H9 (cell line): ENCODE measurements at regions not wholly inside any gene's neighbourhood (a gene's known extent, or its start where the extent isn't known, plus 50 kb on each side); places are given as distances from the start of the nearest gene placed in this dataset.

Experiments used
- DNase-seq: peaks from one replicate; pipeline ENCODE4 v3.0.0-alpha.2; 2017
- H2AFZ ChIP-seq: one replicate; pipeline ENCODE4 v1.6.1; 2013; ENCODE audit warnings: mild to moderate bottlenecking, low read length, control low read depth, moderate library complexity
- H2AK5ac ChIP-seq: 2 replicates; pipeline ENCODE4 v1.6.1; 2013; ENCODE audit warnings: low read length, control low read depth, mixed read lengths; ENCODE audit not compliant: insufficient read length
- H2BK120ac ChIP-seq: one replicate; pipeline ENCODE4 v1.6.1; 2013; ENCODE audit warnings: low read depth, mild to moderate bottlenecking, low read length, control low read depth, inconsistent platforms; ENCODE audit not compliant: poor library complexity, severe bottlenecking
- H2BK12ac ChIP-seq: 2 replicates; pipeline ENCODE4 v1.6.1; 2013; ENCODE audit warnings: low read length, control low read depth, mixed read lengths, low read depth; ENCODE audit not compliant: insufficient read length
- H2BK15ac ChIP-seq: 2 replicates; pipeline ENCODE4 v1.6.1; 2013; ENCODE audit warnings: low read depth, low read length, control low read depth
- H2BK20ac ChIP-seq: one replicate; pipeline ENCODE4 v1.6.1; 2013; ENCODE audit warnings: low read depth, mild to moderate bottlenecking, low read length, control low read depth, inconsistent platforms; ENCODE audit not compliant: poor library complexity, severe bottlenecking
- H2BK5ac ChIP-seq: 2 replicates; pipeline ENCODE4 v1.6.1; 2013; ENCODE audit warnings: low read length, control low read depth, mixed read lengths; ENCODE audit not compliant: insufficient read length
- H3K14ac ChIP-seq: 2 replicates; pipeline ENCODE4 v1.6.1; 2013; ENCODE audit warnings: low read length, control low read depth; ENCODE audit not compliant: insufficient read depth
- H3K18ac ChIP-seq: 2 replicates; pipeline ENCODE4 v1.6.1; 2013; ENCODE audit warnings: low read depth, mild to moderate bottlenecking, mixed read lengths, low read length, control low read depth; ENCODE audit not compliant: insufficient read length
- H3K23ac ChIP-seq: 2 replicates; pipeline ENCODE4 v1.6.1; 2013; ENCODE audit warnings: low read length, control low read depth, mixed read lengths, low read depth; ENCODE audit not compliant: insufficient read length
- H3K23me2 ChIP-seq: 2 replicates; pipeline ENCODE4 v1.6.1; 2013; ENCODE audit warnings: low read depth, mild to moderate bottlenecking, mixed read lengths, low read length, control low read depth; ENCODE audit not compliant: insufficient read length, poor library complexity, severe bottlenecking
- H3K27ac ChIP-seq: 2 replicates; pipeline ENCODE4 v1.5.1; 2013; ENCODE audit warnings: low read length, control low read depth, mixed read lengths, low read depth; ENCODE audit not compliant: insufficient read length
- H3K27me3 ChIP-seq: 2 replicates; pipeline ENCODE4 v1.6.1; 2013; ENCODE audit warnings: low read length, control low read depth, inconsistent platforms; ENCODE audit not compliant: insufficient read depth
- H3K4ac ChIP-seq: 2 replicates; pipeline ENCODE4 v1.6.1; 2013; ENCODE audit warnings: low read depth, mild to moderate bottlenecking, control low read depth, inconsistent platforms, low read length, moderate library complexity
- H3K4me1 ChIP-seq: 2 replicates; pipeline ENCODE4 v1.6.1; 2013; ENCODE audit warnings: low read length, control low read depth, inconsistent platforms; ENCODE audit not compliant: insufficient read depth
- H3K4me2 ChIP-seq: 2 replicates; pipeline ENCODE4 v1.6.1; 2013; ENCODE audit warnings: low read length, control low read depth, mixed read lengths; ENCODE audit not compliant: insufficient read length, insufficient read depth
- H3K56ac ChIP-seq: 2 replicates; pipeline ENCODE4 v1.6.1; 2013; ENCODE audit warnings: low read depth, mild to moderate bottlenecking, mixed read lengths, low read length, control low read depth; ENCODE audit not compliant: insufficient read length
- H3K79me1 ChIP-seq: 2 replicates; pipeline ENCODE4 v1.6.1; 2013; ENCODE audit warnings: low read depth, mild to moderate bottlenecking, moderate library complexity, low read length, control low read depth, inconsistent platforms; ENCODE audit not compliant: insufficient read depth, poor library complexity, severe bottlenecking
- H3K79me2 ChIP-seq: 2 replicates; pipeline ENCODE4 v1.6.1; 2013; ENCODE audit warnings: low read length, control low read depth, inconsistent platforms; ENCODE audit not compliant: insufficient read depth
- H3K9ac ChIP-seq: 2 replicates; pipeline ENCODE4 v1.6.1; 2013; ENCODE audit warnings: low read length, control low read depth, mixed read lengths; ENCODE audit not compliant: insufficient read length; ENCODE audit errors: extremely low read depth
- H3K9me3 ChIP-seq: one replicate; pipeline ENCODE4 v1.6.1; 2013; ENCODE audit warnings: low read depth, low read length, inconsistent platforms; ENCODE audit not compliant: control insufficient read depth
- H3T11ph ChIP-seq: one replicate; pipeline ENCODE4 v1.6.1; 2013; ENCODE audit warnings: mild to moderate bottlenecking, low read length, control low read depth, inconsistent platforms
- H4K20me1 ChIP-seq: one replicate; pipeline ENCODE4 v1.6.1; 2013; ENCODE audit not compliant: control insufficient read depth, insufficient read length, insufficient read depth
- H4K5ac ChIP-seq: 2 replicates; pipeline ENCODE4 v1.6.1; 2013; ENCODE audit warnings: low read depth, mild to moderate bottlenecking, mixed read lengths, low read length, control low read depth; ENCODE audit not compliant: insufficient read length
- H4K8ac ChIP-seq: replicated peaks from 2 replicates; pipeline ENCODE4 v1.6.1; 2013; ENCODE audit warnings: low read length, control low read depth, mixed read lengths, low read depth; ENCODE audit not compliant: insufficient read length
- H4K91ac ChIP-seq: 2 replicates; pipeline ENCODE4 v1.6.1; 2013; ENCODE audit warnings: low read depth, mild to moderate bottlenecking, moderate library complexity, mixed read lengths, low read length, control low read depth; ENCODE audit not compliant: insufficient read length
- H3K27ac Mint-ChIP-seq, 3 experiments: 2 replicates in 2 of 3; 3 replicates in 1 of 3; pipeline ENCODE4 v1.8.0; 2020 to 2021; ENCODE audit warnings: mixed read lengths in 3 of 3, mild to moderate bottlenecking in 1 of 3, moderate library complexity in 1 of 3
- H3K27me3 Mint-ChIP-seq: 2 replicates; pipeline ENCODE4 v1.8.0; 2021; ENCODE audit warnings: low read depth, mild to moderate bottlenecking, moderate library complexity, mixed read lengths
- H3K36me3 Mint-ChIP-seq, 3 experiments: 2 replicates in 2 of 3; 3 replicates in 1 of 3; pipeline ENCODE4 v1.8.0; 2020 to 2021; ENCODE audit warnings: low read depth in 3 of 3, mixed read lengths in 3 of 3; ENCODE audit not compliant: insufficient read depth in 1 of 3
- H3K4me1 Mint-ChIP-seq, 2 experiments: 2 replicates each; pipeline ENCODE4 v1.8.0; 2020; ENCODE audit warnings: mixed read lengths in 2 of 2
- H3K4me3 Mint-ChIP-seq, 2 experiments: 2 replicates in 1 of 2; 3 replicates in 1 of 2; pipeline ENCODE4 v1.8.0; 2020 to 2021; ENCODE audit warnings: mild to moderate bottlenecking in 2 of 2, mixed read lengths in 2 of 2, moderate library complexity in 1 of 2
- H3K9me3 Mint-ChIP-seq, 2 experiments: 2 replicates in 1 of 2; 3 replicates in 1 of 2; pipeline ENCODE4 v1.8.0; 2020; ENCODE audit warnings: mild to moderate bottlenecking in 2 of 2, mixed read lengths in 2 of 2, moderate library complexity in 1 of 2
- WGBS: extraction: QIAGEN DNeasy Blood & Tissue Kit; methylation state at CpG from one replicate; pipeline ENCODE4 v1.1.7; 2013; ENCODE audit warnings: missing lambda C conversion rate, low lambda C conversion rate, mixed read lengths; ENCODE audit not compliant: insufficient read length; ENCODE audit errors: extremely low coverage; 5-methylcytosine and 5-hydroxymethylcytosine counted together
- TF ChIP-seq, protein P1 (sequence below): fragments of 200-600 bp; sonication (generic); conservative IDR thresholded peaks from 3 replicates; pipeline ENCODE4 v1.8.0; 2021; ENCODE audit warnings: antibody characterized with exemption, mild to moderate bottlenecking

DNA sequence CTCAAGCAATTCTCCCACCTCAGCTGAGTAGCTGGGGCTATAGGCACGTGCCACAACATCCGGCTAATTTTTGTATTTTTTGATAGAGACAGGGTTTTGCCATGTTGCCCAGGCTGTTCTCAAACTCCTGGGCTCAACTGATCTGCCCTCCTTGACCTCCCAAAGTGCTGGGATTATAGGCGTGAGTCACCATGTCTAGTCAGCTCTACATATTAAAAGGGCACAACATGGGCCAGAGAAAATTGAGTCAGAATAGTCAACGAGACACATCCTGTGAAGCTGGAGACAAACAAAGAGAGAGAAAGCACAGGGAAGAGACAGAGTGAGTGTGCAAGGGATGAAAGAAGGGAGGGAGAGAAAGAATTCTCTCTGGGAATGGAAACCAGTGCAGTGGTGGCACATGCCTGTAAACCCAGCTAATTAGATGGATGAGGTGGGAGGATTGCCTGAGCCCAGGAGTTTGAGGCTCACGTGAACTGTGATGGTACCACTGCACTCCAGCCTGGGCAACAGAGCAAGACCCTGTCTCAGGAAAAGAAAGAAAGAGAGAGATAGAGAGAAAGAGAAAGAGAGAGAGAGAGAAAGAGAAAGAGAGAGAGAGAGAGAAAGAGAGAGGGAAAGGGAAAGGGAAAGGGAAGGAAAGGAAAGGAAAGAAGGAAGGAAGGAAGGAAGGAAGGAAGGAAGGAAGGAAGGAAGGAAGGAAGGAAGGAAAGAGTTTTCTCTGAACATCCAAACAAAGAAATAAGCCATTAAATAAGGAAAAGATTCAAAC, 107.2 kb upstream of the SLC25A36 start:
- Histone ChIP-seq H2BK15ac (no peak overlapping the region), H3K9me3 (no peaks in the 10 kb centered on the region), H3K4me2 (no peak overlapping the region), H3K27me3 (no peaks in the 10 kb centered on the region), H4K5ac (no peak overlapping the region), H4K91ac (no peak overlapping the region), H3K23ac (no peak overlapping the region), H3K27ac (no peak overlapping the region), H3K14ac (no peak overlapping the region), H3K23me2 (no peaks in the 10 kb centered on the region), H3K56ac (no peak overlapping the region), H2BK120ac (no peak overlapping the region), H4K20me1 (no peaks in the 10 kb centered on the region), H4K8ac (no peak overlapping the region), H3K9ac (no peak overlapping the region), H2AFZ (no peak overlapping the region), H2AK5ac (no peak overlapping the region), H3T11ph (no peak overlapping the region), H3K79me2 (no peaks in the 10 kb centered on the region), H2BK5ac (no peak overlapping the region), H2BK20ac (no peak overlapping the region), H3K4me1 (no peaks in the 10 kb centered on the region), H3K79me1 (no peaks in the 10 kb centered on the region), H3K4ac (no peak overlapping the region), H3K18ac (no peak overlapping the region), H2BK12ac (no peak overlapping the region)
- Mint-ChIP-seq H3K9me3 (no peaks in the 10 kb centered on the region), H3K4me3 (no peak overlapping the region), H3K36me3 (no peaks in the 10 kb centered on the region; a peak in 1 of 7 replicates), H3K27ac (no peak overlapping the region; a peak in 2 of 7 replicates), H3K27me3 (no peaks in the 10 kb centered on the region), H3K4me1 (peaks cover 3 to 8% of the 10 kb centered on the region in 2 experiments; a peak in 2 of 4 replicates)
- WGBS, result no CpG with 5 or more reads among the region's 5 CpGs
- no peak for DNase-seq
- TF ChIP-seq, protein P1, sequence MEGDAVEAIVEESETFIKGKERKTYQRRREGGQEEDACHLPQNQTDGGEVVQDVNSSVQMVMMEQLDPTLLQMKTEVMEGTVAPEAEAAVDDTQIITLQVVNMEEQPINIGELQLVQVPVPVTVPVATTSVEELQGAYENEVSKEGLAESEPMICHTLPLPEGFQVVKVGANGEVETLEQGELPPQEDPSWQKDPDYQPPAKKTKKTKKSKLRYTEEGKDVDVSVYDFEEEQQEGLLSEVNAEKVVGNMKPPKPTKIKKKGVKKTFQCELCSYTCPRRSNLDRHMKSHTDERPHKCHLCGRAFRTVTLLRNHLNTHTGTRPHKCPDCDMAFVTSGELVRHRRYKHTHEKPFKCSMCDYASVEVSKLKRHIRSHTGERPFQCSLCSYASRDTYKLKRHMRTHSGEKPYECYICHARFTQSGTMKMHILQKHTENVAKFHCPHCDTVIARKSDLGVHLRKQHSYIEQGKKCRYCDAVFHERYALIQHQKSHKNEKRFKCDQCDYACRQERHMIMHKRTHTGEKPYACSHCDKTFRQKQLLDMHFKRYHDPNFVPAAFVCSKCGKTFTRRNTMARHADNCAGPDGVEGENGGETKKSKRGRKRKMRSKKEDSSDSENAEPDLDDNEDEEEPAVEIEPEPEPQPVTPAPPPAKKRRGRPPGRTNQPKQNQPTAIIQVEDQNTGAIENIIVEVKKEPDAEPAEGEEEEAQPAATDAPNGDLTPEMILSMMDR, result no peak
